ENCODE measurements at regions not wholly inside any gene's neighbourhood (a gene's known extent, or its start where the extent isn't known, plus 50 kb on each side); places are given as distances from the start of the nearest gene placed in this dataset.

- ATAC-seq (ENCODE audit: low FRiP score) (no peak), DNase-seq (ENCODE audit: low spot score) (no peak)
- TF ChIP-seq, protein P1, sequence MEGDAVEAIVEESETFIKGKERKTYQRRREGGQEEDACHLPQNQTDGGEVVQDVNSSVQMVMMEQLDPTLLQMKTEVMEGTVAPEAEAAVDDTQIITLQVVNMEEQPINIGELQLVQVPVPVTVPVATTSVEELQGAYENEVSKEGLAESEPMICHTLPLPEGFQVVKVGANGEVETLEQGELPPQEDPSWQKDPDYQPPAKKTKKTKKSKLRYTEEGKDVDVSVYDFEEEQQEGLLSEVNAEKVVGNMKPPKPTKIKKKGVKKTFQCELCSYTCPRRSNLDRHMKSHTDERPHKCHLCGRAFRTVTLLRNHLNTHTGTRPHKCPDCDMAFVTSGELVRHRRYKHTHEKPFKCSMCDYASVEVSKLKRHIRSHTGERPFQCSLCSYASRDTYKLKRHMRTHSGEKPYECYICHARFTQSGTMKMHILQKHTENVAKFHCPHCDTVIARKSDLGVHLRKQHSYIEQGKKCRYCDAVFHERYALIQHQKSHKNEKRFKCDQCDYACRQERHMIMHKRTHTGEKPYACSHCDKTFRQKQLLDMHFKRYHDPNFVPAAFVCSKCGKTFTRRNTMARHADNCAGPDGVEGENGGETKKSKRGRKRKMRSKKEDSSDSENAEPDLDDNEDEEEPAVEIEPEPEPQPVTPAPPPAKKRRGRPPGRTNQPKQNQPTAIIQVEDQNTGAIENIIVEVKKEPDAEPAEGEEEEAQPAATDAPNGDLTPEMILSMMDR (IDR thresholded peaks at IDR 0.05), result no peak
These were observed 285.5 kb upstream of the NETO1 start for GRCh38 chr18:73153271-73153670.

- TF ChIP-seq, protein P1 (IDR thresholded peaks at IDR 0.05), result no peak
- no peak for ATAC-seq (ENCODE audit: low FRiP score)
- DNase-seq (ENCODE audit: low spot score), result no peak
These were observed 283.3 kb upstream of the NETO1 start for GRCh38 chr18:73151086-73151485.

DNA sequence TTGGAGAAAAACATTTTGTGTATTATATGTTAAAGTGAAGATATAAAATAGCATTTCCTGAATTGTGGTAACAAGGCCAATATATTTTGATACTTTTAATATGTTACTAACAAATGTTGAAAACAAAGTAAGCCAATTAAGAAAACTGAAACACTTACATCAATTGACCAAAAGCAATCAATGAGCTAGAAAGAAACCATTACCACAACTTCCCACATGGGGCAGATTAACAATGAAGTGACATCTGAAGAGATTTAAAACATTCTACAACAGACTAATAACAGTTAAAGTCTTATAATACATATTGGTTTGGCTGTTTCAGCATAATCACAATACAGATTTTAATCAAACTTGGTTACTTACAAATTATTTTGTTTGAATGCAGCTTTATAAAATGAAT lies 282.4 kb upstream of the NETO1 start:
- DNase-seq (ENCODE audit: low spot score), result no peak
- TF ChIP-seq, protein P1 (IDR thresholded peaks at IDR 0.05), result no peak
- ATAC-seq (ENCODE audit: low FRiP score), result no peak

GRCh38 chr18:73147590-73147989 lies 279.8 kb upstream of the NETO1 start:
- TF ChIP-seq, protein P1 (IDR thresholded peaks at IDR 0.05), result no peak
- DNase-seq (ENCODE audit: low spot score) (no peak), ATAC-seq (ENCODE audit: low FRiP score) (no peak)

GRCh38 chr18:73144030-73144429 lies 276.2 kb upstream of the NETO1 start:
- DNase-seq (ENCODE audit: low spot score) (no peak), ATAC-seq (ENCODE audit: low FRiP score) (no peak)
- TF ChIP-seq, protein P1 (IDR thresholded peaks at IDR 0.05), result no peak

DNA sequence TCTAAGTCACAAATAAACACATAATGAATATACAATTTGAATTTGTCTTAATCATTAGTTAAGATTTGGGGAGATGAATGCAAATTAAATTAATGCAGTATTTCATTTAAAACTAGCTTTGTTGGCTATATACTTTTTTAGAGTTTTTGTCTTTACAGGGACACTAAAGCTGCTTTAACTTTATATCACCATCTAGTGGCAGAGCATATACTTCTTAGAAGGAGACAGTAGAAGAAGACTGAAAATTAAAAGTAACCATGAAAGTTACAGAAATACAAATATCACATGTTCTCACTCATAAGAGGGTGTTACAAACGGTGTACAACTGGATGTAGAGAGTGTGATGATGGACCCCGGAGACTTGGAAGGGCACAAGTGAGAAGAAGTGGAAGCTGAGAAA lies 268.3 kb upstream of the NETO1 start:
- TF ChIP-seq, protein P1 (IDR thresholded peaks at IDR 0.05), result no peak
- no peak for ATAC-seq (ENCODE audit: low FRiP score)
- no peak for DNase-seq (ENCODE audit: low spot score)

GRCh38 chr18:73124175-73124574 lies 256.4 kb upstream of the NETO1 start:
- TF ChIP-seq, protein P1 (IDR thresholded peaks at IDR 0.05), result no peak
- ATAC-seq (ENCODE audit: low FRiP score), result peak; percentile 86
- no peak for DNase-seq (ENCODE audit: low spot score)

Data from omental fat pad (tissue), 3 donors.